GM13976 (cell line): ENCODE measurements at regions not wholly inside any gene's neighbourhood (a gene's known extent, or its start where the extent isn't known, plus 50 kb on each side); places are given as distances from the start of the nearest gene placed in this dataset.

ENCODE experiments used
- DNase-seq: peaks from one replicate; pipeline ENCODE4 v3.0.0; 2012; ENCODE audit warnings: low spot score
- CTCF ChIP-seq: IDR thresholded peaks from 2 replicates; pipeline ENCODE4 v1.5.1; 2012; ENCODE audit warnings: borderline replicate concordance, mild to moderate bottlenecking; ENCODE audit not compliant: insufficient read depth; ENCODE audit errors: extremely low read depth, missing control alignments, control extremely low read depth
- in situ Hi-C: fragments of 300-500 bp; cut with MboI; formaldehyde crosslinking; loops from one replicate; pipeline ENCODE4 v1.12.0; 2022; ENCODE audit warnings: low sequenced_read_pairs, mixed read lengths, inconsistent platforms; ENCODE audit not compliant: unreplicated experiment

- in situ Hi-C loops: no loop called here
- no peak for TF ChIP-seq CTCF
- no peak for DNase-seq
Measured at GRCh38 chr21:15242906-15243305, 178.1 kb upstream of the NRIP1 start.

DNA sequence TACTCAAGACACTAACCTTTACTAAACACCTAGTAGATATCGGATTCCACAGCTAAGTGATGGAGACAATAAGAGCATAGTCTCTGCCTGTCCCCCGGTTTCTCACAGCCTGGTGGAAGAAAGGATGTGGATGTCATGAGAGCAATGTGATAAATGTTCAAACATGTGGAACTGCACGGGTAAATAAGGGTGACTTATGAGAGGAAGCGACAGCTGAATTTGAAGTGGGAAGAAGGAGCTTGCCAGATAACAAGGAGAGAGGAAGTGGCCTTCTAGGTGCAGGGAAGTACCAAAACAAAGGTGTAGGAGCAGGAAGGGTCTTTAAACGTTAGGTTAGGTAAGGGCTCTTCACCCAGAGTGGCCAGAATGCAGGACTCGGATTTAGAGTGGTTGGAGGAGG, 178.6 kb upstream of the NRIP1 start:
- in situ Hi-C loops: no loop called here

GRCh38 chr21:15247613-15248012, 182.8 kb upstream of the NRIP1 start:
- no peak for TF ChIP-seq CTCF

More for the DNA sequence above, 178.6 kb upstream of the NRIP1 start:
- DNase-seq: no peak
- no peak for TF ChIP-seq CTCF

GRCh38 chr21:15249285-15249993, 184.6 kb upstream of the NRIP1 start:
- TF ChIP-seq CTCF: no peak
- in situ Hi-C loops: no loop called here
- no peak for DNase-seq

More at GRCh38 chr21:15247613-15248012, 182.8 kb upstream of the NRIP1 start:
- DNase-seq: no peak
- in situ Hi-C loops: no loop called here

- no peak for TF ChIP-seq CTCF
- DNase-seq: no peak
- in situ Hi-C loops: no loop called here
Measured at GRCh38 chr21:15250384-15250783, 185.6 kb upstream of the NRIP1 start.

DNA sequence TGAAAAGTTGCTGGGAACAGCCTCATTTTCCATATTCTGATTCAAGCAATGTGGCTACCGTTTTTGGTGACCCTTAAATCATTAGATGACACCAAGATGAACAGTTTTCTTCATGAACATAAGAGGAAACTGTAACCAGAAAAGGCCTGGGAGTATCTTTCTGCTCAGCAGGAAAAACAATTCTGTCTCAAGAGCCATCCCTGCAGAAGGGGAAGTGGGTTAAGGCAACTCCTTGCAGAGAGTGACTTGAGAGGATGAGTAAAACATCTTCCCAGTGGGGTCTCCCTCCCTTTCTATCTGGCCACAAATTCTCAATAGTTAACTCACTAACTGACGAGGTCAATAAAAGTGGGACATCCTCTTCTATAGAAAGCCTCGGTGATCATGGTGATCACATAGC, 187.6 kb upstream of the NRIP1 start:
- no peak for DNase-seq
- TF ChIP-seq CTCF: no peak
- in situ Hi-C loops: no loop called here
